Prostate gland (tissue), 2 donors: ENCODE measurements at regions not wholly inside any gene's neighbourhood (a gene's known extent, or its start where the extent isn't known, plus 50 kb on each side); places are given as distances from the start of the nearest gene placed in this dataset.

Experiments
- DNase-seq: peaks from one replicate; pipeline ENCODE4 v3.0.0-alpha.2; 2019; ENCODE audit warnings: low spot score
- H3K27ac ChIP-seq, 2 donors: fragments of 200-600 bp; sonication (generic); 2 replicates each; pipeline ENCODE4 v1.5.1; 2017 to 2019
- H3K27me3 ChIP-seq: fragments of 200-600 bp; sonication (generic); replicated peaks from 2 replicates; pipeline ENCODE4 v1.5.1; 2019; ENCODE audit not compliant: insufficient read depth
- H3K36me3 ChIP-seq, 2 donors: fragments of 200-600 bp; sonication (generic); 1 replicate in 1 of 2; 2 replicates in 1 of 2; pipeline versions ENCODE4 v1.5.1 to v1.8.1; 2017 to 2019
- H3K4me1 ChIP-seq: fragments of 200-600 bp; sonication (generic); replicated peaks from 2 replicates; pipeline ENCODE4 v1.5.1; 2019
- H3K4me3 ChIP-seq, 2 donors: fragments of 200-600 bp; sonication (generic); 2 replicates each; pipeline ENCODE4 v1.5.1; 2017 to 2019
- H3K9me3 ChIP-seq: fragments of 200-600 bp; sonication (generic); 2 replicates; pipeline ENCODE4 v1.5.1; 2017
- POLR2A ChIP-seq: fragments of 450-650 bp; IDR thresholded peaks from one replicate; pipeline ENCODE4 v1.6.1; 2016; ENCODE audit warnings: antibody characterized with exemption, mild to moderate bottlenecking
- POLR2AphosphoS5 ChIP-seq: sonication (generic); formaldehyde crosslinking; IDR thresholded peaks from one replicate; pipeline ENCODE4 v1.6.1; 2017; ENCODE audit warnings: antibody characterized with exemption
- WGBS: methylation state at CpG from one replicate; pipeline ENCODE4 v1.1.5; 2018; 5-methylcytosine and 5-hydroxymethylcytosine counted together
- intact Hi-C: fragments of 100-400 bp; cut with DNase I; formaldehyde crosslinking; loops from one replicate; pipeline ENCODE4 v1.14.2; 2022
- TF ChIP-seq, protein P1 (sequence below), 4 experiments: fragments of 200-600 bp in 2 of 4; fragments of 450-650 bp in 2 of 4; sonication (generic) in 2 of 4; IDR thresholded peaks; 1 replicate in 3 of 4; 2 replicates in 1 of 4; pipeline ENCODE4 v1.5.1; 2016 to 2019; ENCODE audit warnings: antibody characterized with exemption in 4 of 4, mild to moderate bottlenecking in 2 of 4, moderate library complexity in 2 of 4

DNA sequence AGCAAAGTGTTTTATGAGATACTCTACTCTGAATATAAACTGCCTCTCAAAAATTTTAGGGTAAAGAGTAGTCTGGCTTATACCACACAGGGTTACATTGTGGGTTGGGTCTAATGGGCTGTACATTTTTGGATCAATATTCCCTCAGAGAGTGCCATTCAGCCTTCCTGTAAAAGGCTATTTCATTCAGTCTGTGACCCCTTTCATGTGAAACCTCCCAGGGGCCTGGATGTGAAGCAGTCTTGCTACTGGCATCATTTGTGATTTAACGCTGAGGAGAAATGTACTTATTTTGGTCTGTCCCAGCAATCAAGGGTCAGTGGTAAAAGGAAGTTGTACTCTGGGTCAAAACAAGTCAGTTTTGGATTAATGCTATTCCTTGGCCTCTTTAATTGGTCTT, 71.8 kb upstream of the PRKG1 start:
- intact Hi-C loops, result loop anchor here (10.0 kb wide), 1 partner anchor 52 kb away; no protein-coding TSS in a partner anchor
- Histone ChIP-seq H3K4me1 (no peaks in the 10 kb centered on the region), H3K36me3 (no peaks in the 10 kb centered on the region), H3K4me3 (no peak overlapping the region), H3K27me3 (no peaks in the 10 kb centered on the region), H3K9me3 (no peaks in the 10 kb centered on the region), H3K27ac (no peak overlapping the region)
- 87% methylated on average over 1 of the region's 1 CpG for WGBS
- no peak for DNase-seq
- TF ChIP-seq POLR2A (no peak), POLR2AphosphoS5 (no peak)
- TF ChIP-seq, protein P1, sequence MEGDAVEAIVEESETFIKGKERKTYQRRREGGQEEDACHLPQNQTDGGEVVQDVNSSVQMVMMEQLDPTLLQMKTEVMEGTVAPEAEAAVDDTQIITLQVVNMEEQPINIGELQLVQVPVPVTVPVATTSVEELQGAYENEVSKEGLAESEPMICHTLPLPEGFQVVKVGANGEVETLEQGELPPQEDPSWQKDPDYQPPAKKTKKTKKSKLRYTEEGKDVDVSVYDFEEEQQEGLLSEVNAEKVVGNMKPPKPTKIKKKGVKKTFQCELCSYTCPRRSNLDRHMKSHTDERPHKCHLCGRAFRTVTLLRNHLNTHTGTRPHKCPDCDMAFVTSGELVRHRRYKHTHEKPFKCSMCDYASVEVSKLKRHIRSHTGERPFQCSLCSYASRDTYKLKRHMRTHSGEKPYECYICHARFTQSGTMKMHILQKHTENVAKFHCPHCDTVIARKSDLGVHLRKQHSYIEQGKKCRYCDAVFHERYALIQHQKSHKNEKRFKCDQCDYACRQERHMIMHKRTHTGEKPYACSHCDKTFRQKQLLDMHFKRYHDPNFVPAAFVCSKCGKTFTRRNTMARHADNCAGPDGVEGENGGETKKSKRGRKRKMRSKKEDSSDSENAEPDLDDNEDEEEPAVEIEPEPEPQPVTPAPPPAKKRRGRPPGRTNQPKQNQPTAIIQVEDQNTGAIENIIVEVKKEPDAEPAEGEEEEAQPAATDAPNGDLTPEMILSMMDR (IDR thresholded peaks at IDR 0.05), result no peak

DNA sequence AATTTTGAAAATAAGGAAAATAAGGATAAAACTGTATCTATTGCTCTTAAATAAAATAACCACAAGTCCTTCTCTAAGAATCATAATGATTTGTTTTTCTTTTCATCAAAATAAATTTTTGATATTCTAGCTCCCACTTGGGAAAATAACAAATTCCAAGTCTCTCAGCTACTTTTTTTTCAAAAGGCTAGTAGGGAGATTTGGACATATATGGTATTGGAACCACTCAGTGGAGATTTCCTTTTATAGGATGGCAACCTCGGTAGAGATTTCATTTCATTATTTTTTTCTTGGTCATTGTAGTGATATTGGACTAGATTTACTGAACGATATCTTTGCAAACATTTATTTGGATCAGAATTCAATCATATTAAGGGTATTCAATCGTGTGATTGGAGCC, 69.5 kb upstream of the PRKG1 start:
- 84% methylated on average over 3 of the region's 3 CpGs for WGBS
- Histone ChIP-seq H3K27ac (no peak overlapping the region), H3K4me1 (no peaks in the 10 kb centered on the region), H3K4me3 (no peak overlapping the region), H3K27me3 (no peaks in the 10 kb centered on the region), H3K36me3 (no peaks in the 10 kb centered on the region), H3K9me3 (no peaks in the 10 kb centered on the region)
- DNase-seq, result no peak
- TF ChIP-seq POLR2AphosphoS5 (no peak), POLR2A (no peak)
- TF ChIP-seq, protein P1 (IDR thresholded peaks at IDR 0.05), result no peak
- intact Hi-C loops, result loop anchor here (10.0 kb wide), 1 partner anchor 50 kb away; no protein-coding TSS in a partner anchor

DNA sequence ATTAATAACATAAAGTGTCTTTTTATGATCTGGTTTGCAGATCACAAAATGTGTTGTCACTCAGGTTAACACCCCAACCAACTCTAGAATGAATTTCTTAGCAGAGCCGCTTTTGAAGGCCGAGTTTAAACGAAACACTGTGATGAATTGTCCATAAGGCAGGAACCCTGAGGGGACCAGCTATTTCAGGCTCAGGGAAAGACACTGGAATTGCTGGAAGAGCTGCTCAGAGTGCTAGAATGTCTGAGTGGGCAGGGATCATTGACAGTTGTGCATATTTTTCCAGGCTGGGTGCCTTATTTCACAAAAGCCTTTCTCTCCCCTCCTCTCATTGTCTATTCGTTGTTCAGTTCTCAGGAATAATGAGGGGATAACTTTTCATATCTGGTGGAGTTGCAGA, 68.7 kb upstream of the PRKG1 start:
- WGBS, result 76% methylated on average over 4 of the region's 4 CpGs
- TF ChIP-seq POLR2AphosphoS5 (no peak), POLR2A (no peak)
- TF ChIP-seq, protein P1 (IDR thresholded peaks at IDR 0.05), result no peak
- no peaks in the 10 kb centered on the region for H3K27me3 ChIP-seq
- no peak overlapping the region for H3K4me3 ChIP-seq
- no peak overlapping the region for H3K27ac ChIP-seq
- H3K9me3 ChIP-seq, result no peaks in the 10 kb centered on the region
- H3K4me1 ChIP-seq, result no peaks in the 10 kb centered on the region
- no peaks in the 10 kb centered on the region for H3K36me3 ChIP-seq
- no peak for DNase-seq
- intact Hi-C loops, result loop anchor here (10.0 kb wide), 1 partner anchor 49 kb away; no protein-coding TSS in a partner anchor

- 95% methylated on average over 5 of the region's 5 CpGs for WGBS
- H3K4me3 ChIP-seq, result no peak overlapping the region
- no peak overlapping the region for H3K27ac ChIP-seq
- no peak for DNase-seq
- no peaks in the 10 kb centered on the region for H3K27me3 ChIP-seq
- H3K9me3 ChIP-seq, result no peaks in the 10 kb centered on the region
- no peaks in the 10 kb centered on the region for H3K36me3 ChIP-seq
- TF ChIP-seq, protein P1 (IDR thresholded peaks at IDR 0.05), result no peak
- TF ChIP-seq POLR2A (no peak), POLR2AphosphoS5 (no peak)
- no peaks in the 10 kb centered on the region for H3K4me1 ChIP-seq
- intact Hi-C loops, result loop anchor here (10.0 kb wide), 1 partner anchor 48 kb away; no protein-coding TSS in a partner anchor
These were observed 67.6 kb upstream of the PRKG1 start for GRCh38 chr10:51006686-51007085.

GRCh38 chr10:51007781-51008180, 66.5 kb upstream of the PRKG1 start:
- no peaks in the 10 kb centered on the region for H3K4me1 ChIP-seq
- H3K9me3 ChIP-seq, result no peaks in the 10 kb centered on the region
- WGBS, result 78% methylated on average over 2 of the region's 2 CpGs
- DNase-seq, result no peak
- intact Hi-C loops, result loop anchor here (10.0 kb wide), 1 partner anchor 47 kb away; no protein-coding TSS in a partner anchor
- no peaks in the 10 kb centered on the region for H3K36me3 ChIP-seq
- no peak overlapping the region for H3K27ac ChIP-seq
- H3K4me3 ChIP-seq, result no peak overlapping the region
- TF ChIP-seq POLR2AphosphoS5, result no peak
- H3K27me3 ChIP-seq, result no peaks in the 10 kb centered on the region
